ENCODE measurements at regions not wholly inside any gene's neighbourhood (a gene's known extent, or its start where the extent isn't known, plus 50 kb on each side); places are given as distances from the start of the nearest gene placed in this dataset.

DNA sequence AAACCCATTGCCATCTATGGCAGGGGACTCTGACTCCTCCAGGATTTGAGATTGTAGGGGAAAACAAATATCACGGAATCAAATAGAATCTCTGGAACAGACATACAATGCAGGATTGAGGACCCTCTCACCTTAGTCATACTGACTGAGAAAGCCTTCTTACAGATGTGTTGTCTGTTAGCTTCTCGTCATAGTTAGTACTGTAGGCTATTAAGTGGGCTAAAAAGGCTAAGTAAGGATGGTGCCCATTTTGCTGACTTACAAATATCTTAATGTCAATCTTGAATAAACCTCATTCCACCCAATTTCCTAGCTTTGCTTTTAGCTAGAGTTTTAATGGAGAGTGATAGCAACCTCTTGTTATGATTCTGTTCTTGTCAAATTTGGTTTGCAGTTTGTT lies 352.4 kb downstream of the QKI start:
- Histone ChIP-seq H3K79me1 (ENCODE audit: insufficient read depth, low read depth, low read length, poor library complexity, severe bottlenecking) (no peaks in the 10 kb centered on the region), H3K27me3 (ENCODE audit: insufficient read depth, low read length) (no peaks in the 10 kb centered on the region), H3K9me3 (ENCODE audit: control insufficient read depth, low read depth, low read length) (no peaks in the 10 kb centered on the region), H3T11ph (ENCODE audit: low read length) (no peak overlapping the region), H3K18ac (ENCODE audit: insufficient read length, low read depth, low read length) (no peak overlapping the region), H3K79me2 (ENCODE audit: insufficient read depth, low read length) (no peaks in the 10 kb centered on the region), H3K27ac (ENCODE audit: insufficient read length, low read depth, low read length) (no peak overlapping the region), H3K23me2 (ENCODE audit: insufficient read length, low read depth, low read length, poor library complexity, severe bottlenecking) (no peaks in the 10 kb centered on the region), H3K23ac (ENCODE audit: insufficient read length, low read depth, low read length) (no peak overlapping the region), H2BK5ac (ENCODE audit: insufficient read length, low read length) (no peak overlapping the region), H4K8ac (replicated peaks; ENCODE audit: insufficient read length, low read depth, low read length) (no peak overlapping the region), H2BK15ac (ENCODE audit: low read depth, low read length) (no peak overlapping the region), H2AFZ (ENCODE audit: low read length) (no peak overlapping the region), H3K4me2 (ENCODE audit: insufficient read depth, insufficient read length, low read length) (no peak overlapping the region), H3K4me1 (ENCODE audit: insufficient read depth, low read length) (no peaks in the 10 kb centered on the region; the same call in 1 of the 2 replicates), H4K5ac (ENCODE audit: insufficient read length, low read depth, low read length) (no peak overlapping the region), H2BK20ac (ENCODE audit: low read depth, low read length, poor library complexity, severe bottlenecking) (no peak overlapping the region), H2BK120ac (ENCODE audit: low read depth, low read length, poor library complexity, severe bottlenecking) (no peak overlapping the region), H3K4ac (ENCODE audit: low read depth, low read length) (no peak overlapping the region), H3K9ac (ENCODE audit: extremely low read depth, insufficient read length, low read length) (no peak overlapping the region), H2BK12ac (ENCODE audit: insufficient read length, low read depth, low read length) (no peak overlapping the region), H4K20me1 (ENCODE audit: control insufficient read depth, insufficient read depth, insufficient read length) (no peaks in the 10 kb centered on the region), H4K91ac (ENCODE audit: insufficient read length, low read depth, low read length) (no peak overlapping the region), H3K14ac (ENCODE audit: insufficient read depth, low read length) (no peak overlapping the region), H2AK5ac (ENCODE audit: insufficient read length, low read length) (no peak overlapping the region), H3K56ac (ENCODE audit: insufficient read length, low read depth, low read length) (no peak overlapping the region)
- DNase-seq = no peak
- Mint-ChIP-seq H3K27me3 (ENCODE audit: low read depth) (no peaks in the 10 kb centered on the region), H3K9me3 (peaks cover 0 to 4% of the 10 kb centered on the region in 2 experiments; a peak in 1 of 5 replicates), H3K36me3 (ENCODE audit: insufficient read depth in 1 of 3, low read depth in 3 of 3) (no peaks in the 10 kb centered on the region), H3K4me3 (no peak overlapping the region), H3K27ac (no peak overlapping the region), H3K4me1 (peaks cover 4 to 17% of the 10 kb centered on the region in 2 experiments; a peak in 3 of 4 replicates)
- WGBS (ENCODE audit: extremely low coverage, insufficient read length, low lambda C conversion rate) = no CpG with 5 or more reads among the region's 2 CpGs
- TF ChIP-seq, protein P1, sequence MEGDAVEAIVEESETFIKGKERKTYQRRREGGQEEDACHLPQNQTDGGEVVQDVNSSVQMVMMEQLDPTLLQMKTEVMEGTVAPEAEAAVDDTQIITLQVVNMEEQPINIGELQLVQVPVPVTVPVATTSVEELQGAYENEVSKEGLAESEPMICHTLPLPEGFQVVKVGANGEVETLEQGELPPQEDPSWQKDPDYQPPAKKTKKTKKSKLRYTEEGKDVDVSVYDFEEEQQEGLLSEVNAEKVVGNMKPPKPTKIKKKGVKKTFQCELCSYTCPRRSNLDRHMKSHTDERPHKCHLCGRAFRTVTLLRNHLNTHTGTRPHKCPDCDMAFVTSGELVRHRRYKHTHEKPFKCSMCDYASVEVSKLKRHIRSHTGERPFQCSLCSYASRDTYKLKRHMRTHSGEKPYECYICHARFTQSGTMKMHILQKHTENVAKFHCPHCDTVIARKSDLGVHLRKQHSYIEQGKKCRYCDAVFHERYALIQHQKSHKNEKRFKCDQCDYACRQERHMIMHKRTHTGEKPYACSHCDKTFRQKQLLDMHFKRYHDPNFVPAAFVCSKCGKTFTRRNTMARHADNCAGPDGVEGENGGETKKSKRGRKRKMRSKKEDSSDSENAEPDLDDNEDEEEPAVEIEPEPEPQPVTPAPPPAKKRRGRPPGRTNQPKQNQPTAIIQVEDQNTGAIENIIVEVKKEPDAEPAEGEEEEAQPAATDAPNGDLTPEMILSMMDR (conservative IDR thresholded peaks at IDR 0.05) = no peak

All from H9 (cell line).